ENCODE measurements at regions not wholly inside any gene's neighbourhood (a gene's known extent, or its start where the extent isn't known, plus 50 kb on each side); places are given as distances from the start of the nearest gene placed in this dataset.
"Not testable (repeated sequence)": the region's sequence is repeated elsewhere in the genome, so short reads cannot be mapped to it uniquely, and the experiment has no call there.

- no peak for TF ChIP-seq CTCF (IDR thresholded peaks at IDR 0.05; ENCODE audit: insufficient read depth, low read depth, low read length)
- DNase-seq (ENCODE audit: low read depth): no peak
- no peak overlapping the region for H3K4me3 ChIP-seq (ENCODE audit: low read depth, low read length)
These were observed 245.5 kb downstream of the MFSD1 start for GRCh38 chr3:159047361-159047760.

- not testable (repeated sequence) for H3K4me3 ChIP-seq (ENCODE audit: low read depth, low read length); DNase-seq (ENCODE audit: low read depth)
These were observed 250.6 kb downstream of the MFSD1 start for GRCh38 chr3:159052494-159052893.

GRCh38 chr3:159057621-159058020, 255.8 kb downstream of the MFSD1 start:
- no peak for TF ChIP-seq CTCF (IDR thresholded peaks at IDR 0.05; ENCODE audit: insufficient read depth, low read depth, low read length)
- no peak for DNase-seq (ENCODE audit: low read depth)
- H3K4me3 ChIP-seq (ENCODE audit: low read depth, low read length): no peak overlapping the region

- TF ChIP-seq CTCF (IDR thresholded peaks at IDR 0.05; ENCODE audit: insufficient read depth, low read depth, low read length): no peak
- H3K4me3 ChIP-seq (ENCODE audit: low read depth, low read length): no peak overlapping the region
- no peak for DNase-seq (ENCODE audit: low read depth)
These were observed 257.0 kb downstream of the MFSD1 start for GRCh38 chr3:159058859-159059258.

GRCh38 chr3:159059395-159059794, 257.5 kb downstream of the MFSD1 start:
- TF ChIP-seq CTCF (IDR thresholded peaks at IDR 0.05; ENCODE audit: insufficient read depth, low read depth, low read length): no peak
- DNase-seq (ENCODE audit: low read depth): no peak
- no peak overlapping the region for H3K4me3 ChIP-seq (ENCODE audit: low read depth, low read length)

GRCh38 chr3:159062734-159063410, 261.0 kb downstream of the MFSD1 start:
- TF ChIP-seq CTCF (IDR thresholded peaks at IDR 0.05; ENCODE audit: insufficient read depth, low read depth, low read length): no peak
- no peak for DNase-seq (ENCODE audit: low read depth)
- H3K4me3 ChIP-seq (ENCODE audit: low read depth, low read length): no peak overlapping the region

- no peak within 1 kb of the TSS for H3K4me3 ChIP-seq (ENCODE audit: low read depth, low read length)
- TF ChIP-seq CTCF (IDR thresholded peaks at IDR 0.05; ENCODE audit: insufficient read depth, low read depth, low read length): no peak
- DNase-seq (ENCODE audit: low read depth): no peak
These were observed 267.2 kb downstream of the MFSD1 start, which contains the start of gene IQCJ for GRCh38 chr3:159069091-159069490. IQCJ (plus strand) TSS chr3:159069319.
